MM.1S (cell line): ENCODE measurements at regions not wholly inside any gene's neighbourhood (a gene's known extent, or its start where the extent isn't known, plus 50 kb on each side); places are given as distances from the start of the nearest gene placed in this dataset.
A peak's percentile ranks its signal among the peaks of the same experiment; 100 is the strongest.

Experiments used
- DNase-seq: peaks from one replicate; pipeline ENCODE4 v3.0.0-alpha.2; 2015
- H2AFZ ChIP-seq: fragments of 300-600 bp; sonication (generic); 2 replicates; pipeline ENCODE4 v1.6.0; 2016; ENCODE audit warnings: antibody characterized with exemption, low read length
- H3F3A ChIP-seq: fragments of 300-600 bp; sonication (generic); 2 replicates; pipeline ENCODE4 v1.6.1; 2016; ENCODE audit warnings: mild to moderate bottlenecking, antibody characterized with exemption, low read length, moderate library complexity, mixed read lengths; ENCODE audit not compliant: insufficient read depth
- H3K27ac ChIP-seq: fragments of 300-600 bp; sonication (generic); 2 replicates; pipeline ENCODE4 v1.5.1; 2016; ENCODE audit warnings: mild to moderate bottlenecking, low read length
- H3K27me3 ChIP-seq: fragments of 300-600 bp; sonication (generic); replicated peaks from 2 replicates; pipeline ENCODE4 v1.6.0; 2016; ENCODE audit warnings: low read length; ENCODE audit not compliant: insufficient read depth
- H3K36me3 ChIP-seq: fragments of 300-600 bp; sonication (generic); replicated peaks from 2 replicates; pipeline ENCODE4 v1.6.1; 2016; ENCODE audit warnings: mild to moderate bottlenecking, low read length, mixed read lengths; ENCODE audit not compliant: insufficient read depth
- H3K4me1 ChIP-seq: fragments of 300-600 bp; sonication (generic); 2 replicates; pipeline ENCODE4 v1.6.1; 2016; ENCODE audit warnings: low read length, mixed read lengths
- H3K4me2 ChIP-seq: fragments of 300-600 bp; sonication (generic); 2 replicates; pipeline ENCODE4 v1.6.0; 2016; ENCODE audit warnings: low read depth, low read length
- H3K4me3 ChIP-seq: fragments of 300-600 bp; sonication (generic); 2 replicates; pipeline ENCODE4 v1.5.1; 2016; ENCODE audit warnings: low read length, mixed read lengths
- H3K79me2 ChIP-seq: fragments of 300-600 bp; sonication (generic); 2 replicates; pipeline ENCODE4 v1.6.1; 2016; ENCODE audit warnings: mixed run types, low read length, mixed read lengths
- H3K9ac ChIP-seq: fragments of 300-600 bp; sonication (generic); 2 replicates; pipeline ENCODE4 v1.6.1; 2016; ENCODE audit warnings: low read length, mixed read lengths
- H3K9me2 ChIP-seq: fragments of 300-600 bp; sonication (generic); replicated peaks from 2 replicates; pipeline ENCODE4 v1.6.1; 2016; ENCODE audit warnings: mild to moderate bottlenecking, low read length, mixed read lengths; ENCODE audit not compliant: insufficient read depth
- H3K9me3 ChIP-seq: fragments of 300-600 bp; sonication (generic); replicated peaks from 2 replicates; pipeline ENCODE4 v1.6.1; 2016; ENCODE audit warnings: mild to moderate bottlenecking, low read length, mixed read lengths; ENCODE audit not compliant: insufficient read depth
- H4K20me1 ChIP-seq: fragments of 300-600 bp; sonication (generic); 2 replicates; pipeline ENCODE4 v1.6.1; 2016; ENCODE audit warnings: mild to moderate bottlenecking, low read length, moderate library complexity, mixed read lengths; ENCODE audit not compliant: insufficient read depth
- EZH2 ChIP-seq: fragments of 300-600 bp; sonication (generic); optimal IDR thresholded peaks from 2 replicates; pipeline ENCODE3; 2017; ENCODE audit warnings: low read depth, mild to moderate bottlenecking, antibody characterized with exemption, low read length, mixed read lengths
- EZH2phosphoT487 ChIP-seq: fragments of 300-600 bp; sonication (generic); IDR thresholded peaks from 2 replicates; pipeline ENCODE4 v1.6.1; 2018; ENCODE audit warnings: antibody characterized with exemption, low read length
- TF ChIP-seq, protein P1 (sequence below): fragments of 300-600 bp; sonication (generic); IDR thresholded peaks from 2 replicates; pipeline ENCODE4 v1.5.1; 2016; ENCODE audit warnings: antibody characterized with exemption, low read length, mixed read lengths

DNA sequence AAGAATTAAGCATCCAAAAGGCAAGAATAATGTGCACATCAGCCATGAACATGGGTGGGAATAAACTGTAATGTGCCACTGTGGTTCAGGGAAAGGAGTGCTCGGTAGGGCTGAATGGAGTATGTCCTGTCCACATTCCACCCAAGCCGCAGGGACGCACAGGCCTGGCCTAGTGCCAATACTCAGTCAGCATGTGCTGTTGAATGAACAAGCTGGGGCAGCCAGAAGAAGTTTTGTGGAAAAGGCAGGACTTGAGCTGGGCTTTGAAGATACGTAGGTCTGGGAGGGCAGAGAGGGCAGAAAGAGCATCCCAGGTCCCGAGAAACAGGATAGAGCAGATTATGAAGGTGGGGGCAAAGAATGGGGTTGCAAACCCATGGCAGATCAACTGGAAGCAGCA is 60.0 kb upstream of the PLET1 start:
- no peaks in the 10 kb centered on the region for H3K79me2 ChIP-seq
- no peaks in the 10 kb centered on the region for H3F3A ChIP-seq
- H3K36me3 ChIP-seq: no peaks in the 10 kb centered on the region
- no peak overlapping the region for H2AFZ ChIP-seq
- no peak overlapping the region for H3K27ac ChIP-seq
- H3K4me3 ChIP-seq: no peak overlapping the region
- no peak for DNase-seq
- no peaks in the 10 kb centered on the region for H3K9me2 ChIP-seq
- H3K4me1 ChIP-seq: peaks cover 5% of the 10 kb centered on the region; the same call in 1 of the 2 replicates
- H4K20me1 ChIP-seq: no peaks in the 10 kb centered on the region
- no peak overlapping the region for H3K4me2 ChIP-seq
- TF ChIP-seq EZH2phosphoT487: no peak
- TF ChIP-seq, protein P1, sequence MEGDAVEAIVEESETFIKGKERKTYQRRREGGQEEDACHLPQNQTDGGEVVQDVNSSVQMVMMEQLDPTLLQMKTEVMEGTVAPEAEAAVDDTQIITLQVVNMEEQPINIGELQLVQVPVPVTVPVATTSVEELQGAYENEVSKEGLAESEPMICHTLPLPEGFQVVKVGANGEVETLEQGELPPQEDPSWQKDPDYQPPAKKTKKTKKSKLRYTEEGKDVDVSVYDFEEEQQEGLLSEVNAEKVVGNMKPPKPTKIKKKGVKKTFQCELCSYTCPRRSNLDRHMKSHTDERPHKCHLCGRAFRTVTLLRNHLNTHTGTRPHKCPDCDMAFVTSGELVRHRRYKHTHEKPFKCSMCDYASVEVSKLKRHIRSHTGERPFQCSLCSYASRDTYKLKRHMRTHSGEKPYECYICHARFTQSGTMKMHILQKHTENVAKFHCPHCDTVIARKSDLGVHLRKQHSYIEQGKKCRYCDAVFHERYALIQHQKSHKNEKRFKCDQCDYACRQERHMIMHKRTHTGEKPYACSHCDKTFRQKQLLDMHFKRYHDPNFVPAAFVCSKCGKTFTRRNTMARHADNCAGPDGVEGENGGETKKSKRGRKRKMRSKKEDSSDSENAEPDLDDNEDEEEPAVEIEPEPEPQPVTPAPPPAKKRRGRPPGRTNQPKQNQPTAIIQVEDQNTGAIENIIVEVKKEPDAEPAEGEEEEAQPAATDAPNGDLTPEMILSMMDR: no peak
- no peak for TF ChIP-seq EZH2
- no peaks in the 10 kb centered on the region for H3K27me3 ChIP-seq
- no peak overlapping the region for H3K9ac ChIP-seq
- no peaks in the 10 kb centered on the region for H3K9me3 ChIP-seq

DNA sequence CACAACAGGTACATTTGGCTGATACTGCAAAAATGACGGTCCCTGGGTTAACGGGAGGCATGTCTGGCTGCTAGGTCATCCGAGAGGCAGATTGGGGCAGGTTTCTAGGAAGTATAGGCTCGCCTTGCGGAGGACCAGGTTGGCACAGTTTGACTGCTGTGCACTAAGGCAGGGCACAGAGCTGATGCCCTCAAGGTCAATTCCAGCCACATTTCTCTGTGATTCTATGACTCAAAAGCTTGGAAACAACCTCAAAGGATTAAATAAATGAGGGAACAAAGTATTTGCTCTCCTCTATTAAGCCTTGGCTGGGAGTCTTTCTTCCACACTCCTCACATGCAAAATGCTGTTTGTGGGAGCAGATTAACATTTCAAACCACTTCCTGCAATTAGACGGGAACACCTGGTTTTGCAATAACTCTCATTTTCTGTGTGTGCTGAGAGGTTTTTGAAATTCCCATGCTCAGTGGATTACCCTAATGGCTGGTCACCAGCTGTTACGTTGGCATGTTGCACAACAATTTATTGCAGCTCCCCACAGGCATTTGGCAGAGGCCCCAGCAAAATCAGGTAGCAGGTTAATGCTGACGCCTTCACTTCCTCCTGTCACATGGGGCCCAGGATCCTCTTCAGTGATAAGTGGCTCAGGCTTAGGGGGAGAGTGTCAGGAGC is 61.0 kb upstream of the PLET1 start:
- Histone ChIP-seq H3K27me3 (no peaks in the 10 kb centered on the region), H3K4me3 (no peak overlapping the region), H3K9me3 (no peaks in the 10 kb centered on the region), H3F3A (no peaks in the 10 kb centered on the region), H3K27ac (no peak overlapping the region), H3K36me3 (no peaks in the 10 kb centered on the region), H4K20me1 (no peaks in the 10 kb centered on the region), H2AFZ (no peak overlapping the region), H3K9ac (no peak overlapping the region), H3K79me2 (no peaks in the 10 kb centered on the region), H3K4me1 (peaks cover 5% of the 10 kb centered on the region; the same call in 1 of the 2 replicates), H3K9me2 (no peaks in the 10 kb centered on the region), H3K4me2 (no peak overlapping the region)
- peak; percentile 30 for DNase-seq
- TF ChIP-seq EZH2: no peak
- TF ChIP-seq, protein P1: no peak
- TF ChIP-seq EZH2phosphoT487: no peak

DNA sequence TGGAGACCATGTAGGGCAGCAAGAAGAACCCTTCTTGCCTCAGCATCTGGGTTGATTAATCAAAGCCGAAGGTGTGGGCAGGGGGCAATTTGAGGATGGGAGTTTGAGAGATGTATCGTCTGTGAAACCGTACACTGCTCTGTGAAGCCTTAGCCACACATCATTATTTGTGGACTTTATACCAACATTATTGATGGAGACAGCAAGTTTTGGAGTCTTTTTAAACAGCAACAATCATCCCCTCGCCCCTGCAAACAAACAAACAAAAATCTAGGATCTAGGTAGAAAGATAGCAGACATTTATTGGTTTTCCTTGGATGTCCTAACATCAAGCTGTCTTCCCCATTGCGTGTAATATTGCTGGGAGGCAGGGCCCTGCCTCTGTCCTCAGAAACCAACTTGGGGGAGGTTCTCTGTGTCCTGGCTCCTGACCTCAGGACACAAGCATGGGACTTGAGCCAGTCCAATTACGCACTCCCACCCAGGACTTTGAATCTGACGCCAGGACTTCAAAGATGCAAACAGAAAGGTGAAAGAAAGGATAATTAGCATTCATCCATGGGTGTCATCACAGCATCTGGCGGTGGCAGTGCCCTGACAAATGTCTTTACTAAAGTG is 61.6 kb upstream of the PLET1 start:
- Histone ChIP-seq H3K36me3 (no peaks in the 10 kb centered on the region), H3K79me2 (no peaks in the 10 kb centered on the region), H2AFZ (no peak overlapping the region), H3F3A (no peaks in the 10 kb centered on the region), H3K4me2 (no peak overlapping the region), H3K9ac (no peak overlapping the region), H3K4me1 (peaks cover 5% of the 10 kb centered on the region; the same call in 1 of the 2 replicates), H3K9me3 (no peaks in the 10 kb centered on the region), H3K27ac (no peak overlapping the region), H3K9me2 (no peaks in the 10 kb centered on the region), H3K27me3 (no peaks in the 10 kb centered on the region), H3K4me3 (no peak overlapping the region), H4K20me1 (no peaks in the 10 kb centered on the region)
- DNase-seq: no peak
- TF ChIP-seq, protein P1: no peak
- no peak for TF ChIP-seq EZH2
- no peak for TF ChIP-seq EZH2phosphoT487
